Loucy (cell line): ENCODE measurements at regions not wholly inside any gene's neighbourhood (a gene's known extent, or its start where the extent isn't known, plus 50 kb on each side); places are given as distances from the start of the nearest gene placed in this dataset.

Experiments used
- H2AFZ ChIP-seq: fragments of 200-600 bp; sonication (generic); 2 replicates; pipeline ENCODE4 v1.6.0; 2016; ENCODE audit warnings: antibody characterized with exemption, mild to moderate bottlenecking, low read length, moderate library complexity
- H3F3A ChIP-seq: fragments of 200-600 bp; 2 replicates; pipeline ENCODE4 v1.6.0; 2016; ENCODE audit warnings: antibody characterized with exemption, low read depth, mild to moderate bottlenecking
- H3K27me3 ChIP-seq: fragments of 200-600 bp; sonication (generic); 2 replicates; pipeline ENCODE4 v1.6.1; 2014; ENCODE audit warnings: low read length, mild to moderate bottlenecking; ENCODE audit not compliant: insufficient read depth, poor library complexity, severe bottlenecking
- H3K36me3 ChIP-seq: fragments of 200-600 bp; sonication (generic); 2 replicates; pipeline ENCODE4 v1.6.1; 2016; ENCODE audit warnings: low read length; ENCODE audit not compliant: insufficient read depth
- H3K4me1 ChIP-seq: fragments of 200-600 bp; sonication (generic); 2 replicates; pipeline ENCODE4 v1.5.1; 2014; ENCODE audit warnings: low read length, mild to moderate bottlenecking; ENCODE audit not compliant: insufficient read depth, poor library complexity, severe bottlenecking
- H3K4me2 ChIP-seq: fragments of 200-600 bp; sonication (generic); 2 replicates; pipeline ENCODE4 v1.6.0; 2014; ENCODE audit warnings: antibody characterized with exemption, low read length, low read depth, mild to moderate bottlenecking; ENCODE audit not compliant: poor library complexity, severe bottlenecking
- H3K4me3 ChIP-seq: fragments of 200-600 bp; sonication (generic); 2 replicates; pipeline ENCODE4 v1.5.1; 2014; ENCODE audit warnings: low read length, mild to moderate bottlenecking, mixed read lengths; ENCODE audit not compliant: poor library complexity, severe bottlenecking
- H3K79me2 ChIP-seq: fragments of 200-600 bp; sonication (generic); 2 replicates; pipeline ENCODE4 v1.6.1; 2014; ENCODE audit warnings: low read length; ENCODE audit not compliant: insufficient read depth
- H3K9ac ChIP-seq: fragments of 200-600 bp; sonication (generic); 2 replicates; pipeline ENCODE4 v1.6.0; 2014; ENCODE audit warnings: mild to moderate bottlenecking, low read depth, low read length, moderate library complexity; ENCODE audit not compliant: poor library complexity, severe bottlenecking
- H3K9me2 ChIP-seq: fragments of 200-600 bp; sonication (generic); replicated peaks from 2 replicates; pipeline ENCODE4 v1.6.1; 2016; ENCODE audit warnings: low read depth, low read length, mixed read lengths
- H3K9me3 ChIP-seq: fragments of 200-600 bp; sonication (generic); 2 replicates; pipeline ENCODE4 v1.6.1; 2014; ENCODE audit warnings: mild to moderate bottlenecking, antibody characterized with exemption, low read length, low read depth; ENCODE audit not compliant: insufficient read depth
- H4K20me1 ChIP-seq: fragments of 200-600 bp; sonication (generic); 2 replicates; pipeline ENCODE4 v1.6.0; 2014; ENCODE audit warnings: antibody characterized with exemption, low read length, mild to moderate bottlenecking; ENCODE audit not compliant: insufficient read depth, poor library complexity, severe bottlenecking
- EZH2phosphoT487 ChIP-seq: fragments of 200-600 bp; IDR thresholded peaks from 2 replicates; pipeline ENCODE4 v1.6.1; 2018; ENCODE audit warnings: antibody characterized with exemption, mild to moderate bottlenecking, moderate library complexity, borderline replicate concordance
- TF ChIP-seq, protein P1 (sequence below): fragments of 200-600 bp; sonication (generic); conservative IDR thresholded peaks from 2 replicates; pipeline ENCODE4 v1.5.1; 2014; ENCODE audit warnings: mild to moderate bottlenecking, antibody characterized with exemption, low read length

DNA sequence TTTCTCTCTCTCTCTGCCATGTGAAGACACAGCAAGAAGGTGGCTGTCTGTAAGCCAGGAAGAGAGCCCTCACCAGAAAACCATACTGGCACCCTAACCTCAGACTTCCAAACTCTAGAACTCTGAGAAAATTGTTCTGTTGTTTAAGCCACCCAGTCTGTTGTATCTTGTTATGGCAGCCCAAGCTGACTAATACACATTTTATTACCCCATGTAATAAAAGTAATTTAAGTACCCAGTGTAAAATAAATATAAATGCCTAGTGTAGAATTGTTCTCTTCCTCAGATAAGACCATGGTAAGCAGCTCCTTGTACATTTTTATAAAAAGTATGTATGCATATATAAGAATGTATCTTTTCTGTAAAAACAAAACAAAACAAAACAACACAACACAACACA, 119.7 kb downstream of the DTL start:
- H3K4me3 ChIP-seq: no peak overlapping the region
- no peaks in the 10 kb centered on the region for H3K36me3 ChIP-seq
- H3F3A ChIP-seq: no peaks in the 10 kb centered on the region
- H3K79me2 ChIP-seq: no peaks in the 10 kb centered on the region
- no peaks in the 10 kb centered on the region for H3K9me3 ChIP-seq
- H3K4me1 ChIP-seq: peaks cover 11% of the 10 kb centered on the region
- H4K20me1 ChIP-seq: no peaks in the 10 kb centered on the region
- no peak overlapping the region for H3K4me2 ChIP-seq
- TF ChIP-seq, protein P1, sequence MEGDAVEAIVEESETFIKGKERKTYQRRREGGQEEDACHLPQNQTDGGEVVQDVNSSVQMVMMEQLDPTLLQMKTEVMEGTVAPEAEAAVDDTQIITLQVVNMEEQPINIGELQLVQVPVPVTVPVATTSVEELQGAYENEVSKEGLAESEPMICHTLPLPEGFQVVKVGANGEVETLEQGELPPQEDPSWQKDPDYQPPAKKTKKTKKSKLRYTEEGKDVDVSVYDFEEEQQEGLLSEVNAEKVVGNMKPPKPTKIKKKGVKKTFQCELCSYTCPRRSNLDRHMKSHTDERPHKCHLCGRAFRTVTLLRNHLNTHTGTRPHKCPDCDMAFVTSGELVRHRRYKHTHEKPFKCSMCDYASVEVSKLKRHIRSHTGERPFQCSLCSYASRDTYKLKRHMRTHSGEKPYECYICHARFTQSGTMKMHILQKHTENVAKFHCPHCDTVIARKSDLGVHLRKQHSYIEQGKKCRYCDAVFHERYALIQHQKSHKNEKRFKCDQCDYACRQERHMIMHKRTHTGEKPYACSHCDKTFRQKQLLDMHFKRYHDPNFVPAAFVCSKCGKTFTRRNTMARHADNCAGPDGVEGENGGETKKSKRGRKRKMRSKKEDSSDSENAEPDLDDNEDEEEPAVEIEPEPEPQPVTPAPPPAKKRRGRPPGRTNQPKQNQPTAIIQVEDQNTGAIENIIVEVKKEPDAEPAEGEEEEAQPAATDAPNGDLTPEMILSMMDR: no peak
- TF ChIP-seq EZH2phosphoT487: no peak
- H3K9ac ChIP-seq: no peak overlapping the region
- H3K27me3 ChIP-seq: no peaks in the 10 kb centered on the region
- H2AFZ ChIP-seq: no peak overlapping the region
- no peaks in the 10 kb centered on the region for H3K9me2 ChIP-seq

DNA sequence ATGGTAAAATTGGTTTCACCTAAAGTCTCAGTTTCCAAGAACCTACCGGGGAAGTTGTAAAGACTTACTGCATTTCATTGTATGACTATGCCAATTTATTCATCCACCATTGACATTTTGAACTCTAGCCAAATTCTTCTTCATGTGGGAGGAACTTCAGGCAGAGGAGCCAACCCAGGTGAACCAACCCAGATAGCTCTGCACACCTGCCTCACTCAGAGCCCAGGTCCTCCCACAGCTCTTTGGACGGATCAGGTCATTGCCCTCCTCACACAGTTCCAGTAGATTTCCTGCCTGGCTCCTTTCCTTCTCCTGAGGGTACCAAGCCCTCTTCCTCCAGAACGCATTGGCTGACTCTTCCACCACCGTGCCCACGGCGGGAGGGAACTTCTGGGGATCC, 121.7 kb downstream of the DTL start:
- no peaks in the 10 kb centered on the region for H3K27me3 ChIP-seq
- no peaks in the 10 kb centered on the region for H3K9me2 ChIP-seq
- no peak overlapping the region for H3K9ac ChIP-seq
- TF ChIP-seq, protein P1: no peak
- no peak for TF ChIP-seq EZH2phosphoT487
- no peaks in the 10 kb centered on the region for H3F3A ChIP-seq
- H3K4me1 ChIP-seq: peaks cover 29% of the 10 kb centered on the region
- no peaks in the 10 kb centered on the region for H3K79me2 ChIP-seq
- no peak overlapping the region for H3K4me3 ChIP-seq
- H2AFZ ChIP-seq: no peak overlapping the region
- H3K36me3 ChIP-seq: no peaks in the 10 kb centered on the region
- no peaks in the 10 kb centered on the region for H3K9me3 ChIP-seq
- no peaks in the 10 kb centered on the region for H4K20me1 ChIP-seq
- H3K4me2 ChIP-seq: no peak overlapping the region

DNA sequence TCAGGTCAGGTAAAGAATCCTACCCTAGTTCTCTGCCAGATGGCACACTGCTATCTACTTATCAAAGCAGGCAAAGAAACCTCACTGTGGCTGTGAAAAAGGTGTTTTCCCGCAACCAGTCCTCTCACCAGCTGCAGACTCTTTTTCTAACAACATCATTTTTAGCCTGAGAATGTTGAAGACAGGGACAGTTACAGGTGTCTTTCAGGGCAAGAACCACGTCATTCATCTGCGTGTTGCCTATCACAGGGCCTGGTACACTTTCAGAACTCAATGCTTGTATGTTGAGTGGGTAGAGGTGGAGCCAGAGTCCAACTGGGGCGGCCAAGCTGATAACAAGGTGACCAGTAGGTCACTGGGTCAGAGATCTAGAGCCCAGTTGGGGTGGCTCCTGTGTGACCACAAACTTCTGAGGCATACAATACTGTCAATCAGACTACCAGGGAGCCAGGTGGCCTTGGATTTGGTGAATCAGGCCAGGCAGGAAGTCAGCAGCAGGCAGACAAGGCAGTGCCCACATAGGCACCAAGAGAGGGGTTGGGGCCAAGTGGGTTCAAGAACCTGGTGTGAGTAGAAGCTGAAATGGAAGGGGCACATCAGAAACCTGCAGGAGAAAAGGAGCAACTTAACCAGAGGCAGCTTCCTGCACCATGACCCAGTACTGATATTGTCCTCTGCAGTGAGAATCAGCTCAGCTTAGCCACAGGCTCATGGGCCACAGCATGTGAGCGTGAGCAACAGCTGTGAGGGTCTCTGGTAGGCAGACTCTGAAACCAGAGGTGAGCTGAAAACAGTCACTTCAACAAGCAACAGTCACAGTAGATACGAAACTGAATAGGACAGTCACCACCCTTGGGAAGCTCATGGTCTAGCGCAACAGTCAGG, 123.6 kb downstream of the DTL start:
- no peaks in the 10 kb centered on the region for H3F3A ChIP-seq
- H3K79me2 ChIP-seq: no peaks in the 10 kb centered on the region
- H3K9ac ChIP-seq: no peak overlapping the region
- no peaks in the 10 kb centered on the region for H3K9me3 ChIP-seq
- H2AFZ ChIP-seq: peak overlapping the region; percentile 27; the same call in 1 of the 2 replicates
- peaks cover 42% of the 10 kb centered on the region for H3K4me1 ChIP-seq
- no peaks in the 10 kb centered on the region for H3K36me3 ChIP-seq
- no peaks in the 10 kb centered on the region for H4K20me1 ChIP-seq
- TF ChIP-seq, protein P1: no peak
- no peak for TF ChIP-seq EZH2phosphoT487
- no peaks in the 10 kb centered on the region for H3K27me3 ChIP-seq
- H3K4me2 ChIP-seq: peak overlapping the region; percentile 6
- H3K9me2 ChIP-seq: no peaks in the 10 kb centered on the region
- no peak overlapping the region for H3K4me3 ChIP-seq
